VCaP (cell line): ENCODE measurements at regions not wholly inside any gene's neighbourhood (a gene's known extent, or its start where the extent isn't known, plus 50 kb on each side); places are given as distances from the start of the nearest gene placed in this dataset.

Experiments
- H3K27ac ChIP-seq: fragments of 450-650 bp; 2 replicates; pipeline ENCODE4 v1.5.1; 2017
- CTCF ChIP-seq: fragments of 450-650 bp; conservative IDR thresholded peaks from 2 replicates; pipeline ENCODE4 v1.5.1; 2017; ENCODE audit warnings: mild to moderate bottlenecking, moderate library complexity

- H3K27ac ChIP-seq = no peak overlapping the region
- TF ChIP-seq CTCF = no peak
Observed at GRCh38 chr4:13953083-13953482, 325.6 kb upstream of the BOD1L1 start.

GRCh38 chr4:13955551-13955950 lies 328.0 kb upstream of the BOD1L1 start:
- TF ChIP-seq CTCF = no peak
- H3K27ac ChIP-seq = no peak overlapping the region

DNA sequence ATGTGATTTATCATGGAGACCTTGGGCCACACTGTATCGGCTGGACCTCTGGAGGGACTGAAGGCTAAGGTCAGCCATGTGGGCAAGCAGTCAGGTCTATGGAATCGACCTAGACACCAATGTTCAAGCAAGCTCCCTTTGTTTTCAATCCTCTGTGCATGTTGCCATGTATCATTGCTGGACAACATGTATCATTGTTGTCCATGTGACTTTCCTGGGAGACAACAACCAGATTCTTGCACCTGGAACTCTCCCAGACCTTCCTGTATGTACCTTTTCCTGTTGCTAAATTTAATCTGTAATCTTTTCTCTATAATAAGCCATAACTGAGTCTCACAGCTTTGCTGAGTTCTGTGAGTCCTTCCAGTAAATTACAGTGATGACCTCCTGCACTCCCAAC lies 329.4 kb upstream of the BOD1L1 start:
- no peak overlapping the region for H3K27ac ChIP-seq
- no peak for TF ChIP-seq CTCF

- TF ChIP-seq CTCF = no peak
- H3K27ac ChIP-seq = no peak overlapping the region
Observed at GRCh38 chr4:13957871-13958270, 330.3 kb upstream of the BOD1L1 start.

DNA sequence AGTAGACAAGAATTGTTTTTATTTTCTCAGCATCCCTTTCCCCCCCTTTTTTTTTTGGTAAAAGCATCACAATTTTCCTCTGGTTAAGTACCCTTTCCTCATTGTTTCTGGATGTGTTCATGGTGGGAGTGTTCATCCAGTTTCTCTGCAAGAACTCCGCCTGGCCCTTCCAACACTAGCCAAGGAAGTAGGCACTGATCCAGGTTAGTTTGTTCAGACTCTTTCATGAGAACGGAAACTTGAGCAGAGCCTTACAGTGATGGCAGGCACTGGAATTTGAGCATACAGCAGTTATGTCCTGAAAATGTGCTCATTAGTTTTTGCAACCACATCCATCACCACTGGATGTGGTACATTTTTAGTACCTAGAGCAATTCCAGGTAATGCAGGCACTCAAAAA lies 336.1 kb upstream of the BOD1L1 start:
- no peak for TF ChIP-seq CTCF
- H3K27ac ChIP-seq = no peak overlapping the region

- TF ChIP-seq CTCF = no peak
- no peak overlapping the region for H3K27ac ChIP-seq
Observed at GRCh38 chr4:13966231-13967195, 339.0 kb upstream of the BOD1L1 start.

GRCh38 chr4:13968723-13969122 lies 341.2 kb upstream of the BOD1L1 start:
- H3K27ac ChIP-seq = no peak overlapping the region
- no peak for TF ChIP-seq CTCF
